Hematopoietic multipotent progenitor cell treated with erythropoietin and hydrocortisone succinate and interleukin-3 and kit ligand, for 17 days (in vitro differentiated cells): ENCODE measurements at regions not wholly inside any gene's neighbourhood (a gene's known extent, or its start where the extent isn't known, plus 50 kb on each side); places are given as distances from the start of the nearest gene placed in this dataset.

Experiments used
- DNase-seq: peaks from one replicate; pipeline ENCODE4 v3.0.0-alpha.2; 2015; ENCODE audit warnings: low spot score

GRCh38 chr2:147709655-147710054, 135.2 kb upstream of the ACVR2A start:
- DNase-seq, result no peak

GRCh38 chr2:147703171-147703570, 141.7 kb upstream of the ACVR2A start:
- no peak for DNase-seq

GRCh38 chr2:147698166-147698565, 146.7 kb upstream of the ACVR2A start:
- DNase-seq, result no peak

GRCh38 chr2:147696426-147696825, 148.4 kb upstream of the ACVR2A start:
- DNase-seq, result no peak

- no peak for DNase-seq
Measured at GRCh38 chr2:147689220-147689909, 155.5 kb upstream of the ACVR2A start.

- DNase-seq, result no peak
Measured at GRCh38 chr2:147688242-147688641, 156.6 kb upstream of the ACVR2A start.

GRCh38 chr2:147686365-147686764, 158.5 kb upstream of the ACVR2A start:
- DNase-seq, result no peak

- DNase-seq, result no peak
Measured at GRCh38 chr2:147684903-147685302, 159.9 kb upstream of the ACVR2A start.

- DNase-seq, result no peak
Measured at GRCh38 chr2:147683380-147683779, 161.4 kb upstream of the ACVR2A start.

- no peak for DNase-seq
Measured at GRCh38 chr2:147681093-147681492, 163.7 kb upstream of the ACVR2A start.

- DNase-seq, result no peak
Measured at GRCh38 chr2:147679955-147680531, 164.8 kb upstream of the ACVR2A start.

- DNase-seq, result no peak
Measured at GRCh38 chr2:147679191-147679954, 165.5 kb upstream of the ACVR2A start.

- DNase-seq, result no peak
Measured at GRCh38 chr2:147665105-147665504, 179.7 kb upstream of the ACVR2A start.

- no peak for DNase-seq
Measured at GRCh38 chr2:147663962-147664361, 180.9 kb upstream of the ACVR2A start.

GRCh38 chr2:147663153-147663961, 181.5 kb upstream of the ACVR2A start:
- no peak for DNase-seq

- DNase-seq, result no peak
Measured at GRCh38 chr2:147662221-147662620, 182.6 kb upstream of the ACVR2A start.

GRCh38 chr2:147660680-147661079, 184.1 kb upstream of the ACVR2A start:
- DNase-seq, result no peak

GRCh38 chr2:147659051-147659450, 185.8 kb upstream of the ACVR2A start:
- no peak for DNase-seq

- no peak for DNase-seq
Measured at GRCh38 chr2:147657086-147658000, 187.5 kb upstream of the ACVR2A start.

- DNase-seq, result no peak
Measured at GRCh38 chr2:147649998-147650397, 194.8 kb upstream of the ACVR2A start.

- no peak for DNase-seq
Measured at GRCh38 chr2:147649286-147649685, 195.5 kb upstream of the ACVR2A start.
